NOMO-1 treated with dmso at 0.1 percent for 144 hours (cell line): ENCODE measurements at regions not wholly inside any gene's neighbourhood (a gene's known extent, or its start where the extent isn't known, plus 50 kb on each side); places are given as distances from the start of the nearest gene placed in this dataset.

ENCODE experiments used
- DNase-seq: peaks from one replicate; lab custom pipeline; 2025; ENCODE audit not compliant: unreplicated experiment; lab: John Stamatoyannopoulos, UW

- no peak for DNase-seq
These were observed 244.4 kb downstream of the LRRIQ3 start for GRCh38 chr1:73953586-73953985.

- no peak for DNase-seq
These were observed 244.8 kb downstream of the LRRIQ3 start for GRCh38 chr1:73953186-73953585.

- no peak for DNase-seq
These were observed 249.9 kb downstream of the LRRIQ3 start for GRCh38 chr1:73948055-73948454.

GRCh38 chr1:73947009-73947408 lies 251.0 kb downstream of the LRRIQ3 start:
- no peak for DNase-seq

GRCh38 chr1:73943270-73943669 lies 254.7 kb downstream of the LRRIQ3 start:
- no peak for DNase-seq

- no peak for DNase-seq
These were observed 267.7 kb downstream of the LRRIQ3 start for GRCh38 chr1:73930293-73930692.

- no peak for DNase-seq
These were observed 283.0 kb downstream of the LRRIQ3 start for GRCh38 chr1:73914951-73915350.

- no peak for DNase-seq
These were observed 285.0 kb downstream of the LRRIQ3 start for GRCh38 chr1:73913025-73913424.

GRCh38 chr1:73911849-73912248 lies 286.1 kb downstream of the LRRIQ3 start:
- DNase-seq: no peak

GRCh38 chr1:73910466-73910865 lies 287.5 kb downstream of the LRRIQ3 start:
- DNase-seq: no peak

GRCh38 chr1:73910062-73910461 lies 287.9 kb downstream of the LRRIQ3 start:
- DNase-seq: no peak

GRCh38 chr1:73909043-73909562 lies 288.9 kb downstream of the LRRIQ3 start:
- DNase-seq: no peak

- no peak for DNase-seq
These were observed 290.9 kb downstream of the LRRIQ3 start for GRCh38 chr1:73907051-73907450.

GRCh38 chr1:73903092-73903491 lies 294.9 kb downstream of the LRRIQ3 start:
- DNase-seq: no peak

GRCh38 chr1:73901738-73902137 lies 296.2 kb downstream of the LRRIQ3 start:
- DNase-seq: no peak

- DNase-seq: no peak
These were observed 298.7 kb downstream of the LRRIQ3 start for GRCh38 chr1:73899311-73899710.

- DNase-seq: no peak
These were observed 299.4 kb downstream of the LRRIQ3 start for GRCh38 chr1:73898540-73898939.

GRCh38 chr1:73887412-73887811 lies 310.6 kb downstream of the LRRIQ3 start:
- no peak for DNase-seq

- no peak for DNase-seq
These were observed 311.3 kb downstream of the LRRIQ3 start for GRCh38 chr1:73886716-73887115.

- DNase-seq: no peak
These were observed 323.2 kb downstream of the LRRIQ3 start for GRCh38 chr1:73874806-73875205.

- no peak for DNase-seq
These were observed 329.1 kb downstream of the LRRIQ3 start for GRCh38 chr1:73868810-73869336.

- no peak for DNase-seq
These were observed 335.6 kb downstream of the LRRIQ3 start for GRCh38 chr1:73862355-73862754.

GRCh38 chr1:73860421-73860950 lies 337.5 kb downstream of the LRRIQ3 start:
- DNase-seq: no peak
